Upper lobe of right lung (tissue), 1 donor: ENCODE measurements at regions not wholly inside any gene's neighbourhood (a gene's known extent, or its start where the extent isn't known, plus 50 kb on each side); places are given as distances from the start of the nearest gene placed in this dataset.
"Not testable (repeated sequence)": the region's sequence is repeated elsewhere in the genome, so short reads cannot be mapped to it uniquely, and the experiment has no call there.

Source experiments
- ATAC-seq: fragments of 200-7000 bp; cut with Tn5 transposase; one replicate; pipeline ENCODE4 v1.9.1; 2020; ENCODE audit warnings: mild to moderate bottlenecking, moderate library complexity
- DNase-seq: peaks from one replicate; pipeline ENCODE4 v3.0.0-alpha.2; 2020
- H3K27ac ChIP-seq: fragments of 200-600 bp; one replicate; pipeline ENCODE4 v1.8.0; 2022
- H3K27me3 ChIP-seq: fragments of 200-600 bp; one replicate; pipeline ENCODE4 v1.8.0; 2022; ENCODE audit warnings: mild to moderate bottlenecking
- H3K36me3 ChIP-seq: fragments of 200-600 bp; one replicate; pipeline ENCODE4 v1.8.0; 2022
- H3K4me1 ChIP-seq: fragments of 200-600 bp; one replicate; pipeline ENCODE4 v1.8.0; 2022
- H3K4me3 ChIP-seq: fragments of 200-600 bp; one replicate; pipeline ENCODE4 v1.8.0; 2022; ENCODE audit warnings: mild to moderate bottlenecking
- H3K9me3 ChIP-seq: fragments of 200-600 bp; one replicate; pipeline ENCODE4 v1.8.0; 2022
- CTCF ChIP-seq: fragments of 200-600 bp; IDR thresholded peaks from one replicate; pipeline ENCODE4 v1.8.0; 2022; ENCODE audit warnings: antibody characterized with exemption
- intact Hi-C: fragments of 100-400 bp; cut with DNase I; formaldehyde crosslinking; loops from one replicate; pipeline ENCODE4 v1.11.0; 2022
- donor health status: DM: no; HTN: yes; CAD: no; lungs with severe emphysema.

- Histone ChIP-seq H3K4me3 (no peak overlapping the region), H3K9me3 (no peaks in the 10 kb centered on the region), H3K27me3 (no peaks in the 10 kb centered on the region), H3K36me3 (no peaks in the 10 kb centered on the region), H3K4me1 (no peaks in the 10 kb centered on the region), H3K27ac (no peak overlapping the region)
- DNase-seq (no peak), ATAC-seq (no peak)
- intact Hi-C loops, result no loop called here
- TF ChIP-seq CTCF, result no peak
Measured at GRCh38 chr1:56248138-56248537, 331.2 kb downstream of the PLPP3 start.

DNA sequence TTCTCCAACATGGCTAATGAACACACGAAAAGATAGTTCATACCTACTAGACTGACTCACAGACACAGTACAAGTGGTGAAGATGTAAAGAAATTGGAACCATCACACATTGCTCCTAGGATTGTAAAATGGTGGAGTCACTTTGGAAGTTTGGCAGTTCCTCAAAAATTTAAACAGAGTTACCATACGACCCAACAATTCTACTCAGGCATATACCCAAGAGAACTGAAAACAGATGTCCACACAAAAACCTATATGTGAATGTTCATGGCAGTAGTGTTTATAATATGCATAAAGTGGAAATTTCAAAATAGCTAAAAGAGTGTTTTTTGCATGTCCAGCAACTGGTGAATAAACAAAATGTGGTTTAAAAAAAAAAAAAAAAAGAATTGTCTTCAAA is 332.6 kb downstream of the PLPP3 start:
- H3K27ac ChIP-seq, H3K9me3 ChIP-seq, H3K4me1 ChIP-seq, H3K36me3 ChIP-seq, H3K27me3 ChIP-seq, intact Hi-C loops, DNase-seq, ATAC-seq, H3K4me3 ChIP-seq: not testable (repeated sequence)

- Histone ChIP-seq H3K9me3 (peaks cover 6% of the 10 kb centered on the region), H3K4me3 (no peak overlapping the region), H3K4me1 (no peaks in the 10 kb centered on the region), H3K27ac (no peak overlapping the region), H3K36me3 (no peaks in the 10 kb centered on the region), H3K27me3 (no peaks in the 10 kb centered on the region)
- no peak for TF ChIP-seq CTCF
- intact Hi-C loops, result no loop called here
- no peak for ATAC-seq
- no peak for DNase-seq
Measured at GRCh38 chr1:56240400-56240799, 339.0 kb downstream of the PLPP3 start.

DNA sequence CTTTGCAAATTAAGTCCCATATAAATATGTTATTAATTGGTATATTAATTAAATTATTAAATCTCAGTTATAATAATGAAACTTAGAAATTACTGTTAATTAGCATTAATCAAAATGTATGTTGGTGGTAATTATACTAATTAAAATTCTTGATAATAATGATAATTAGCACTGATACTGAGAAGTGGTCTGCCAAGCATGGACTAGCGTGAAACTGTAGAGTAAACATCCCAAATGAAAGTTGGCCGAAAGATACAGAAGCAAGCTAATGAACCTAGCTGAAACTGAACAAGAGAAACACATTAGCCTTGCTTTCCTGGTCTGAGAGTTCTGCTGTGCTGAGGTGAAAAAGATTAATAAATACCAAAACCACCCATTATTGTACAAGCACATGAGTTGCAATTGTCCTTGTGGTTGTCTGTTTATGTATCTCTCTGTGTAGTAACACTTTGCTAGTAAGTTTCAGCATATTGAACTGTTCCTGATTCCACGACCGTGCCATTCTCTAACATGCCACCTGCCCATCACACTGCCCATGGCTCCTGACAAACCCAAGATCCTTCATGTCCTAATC is 341.8 kb downstream of the PLPP3 start:
- TF ChIP-seq CTCF, result no peak
- Histone ChIP-seq H3K4me1 (no peaks in the 10 kb centered on the region), H3K4me3 (no peak overlapping the region), H3K36me3 (no peaks in the 10 kb centered on the region), H3K27me3 (no peaks in the 10 kb centered on the region), H3K27ac (no peak overlapping the region), H3K9me3 (peaks cover 6% of the 10 kb centered on the region)
- intact Hi-C loops, result no loop called here
- ATAC-seq (no peak), DNase-seq (no peak)

DNA sequence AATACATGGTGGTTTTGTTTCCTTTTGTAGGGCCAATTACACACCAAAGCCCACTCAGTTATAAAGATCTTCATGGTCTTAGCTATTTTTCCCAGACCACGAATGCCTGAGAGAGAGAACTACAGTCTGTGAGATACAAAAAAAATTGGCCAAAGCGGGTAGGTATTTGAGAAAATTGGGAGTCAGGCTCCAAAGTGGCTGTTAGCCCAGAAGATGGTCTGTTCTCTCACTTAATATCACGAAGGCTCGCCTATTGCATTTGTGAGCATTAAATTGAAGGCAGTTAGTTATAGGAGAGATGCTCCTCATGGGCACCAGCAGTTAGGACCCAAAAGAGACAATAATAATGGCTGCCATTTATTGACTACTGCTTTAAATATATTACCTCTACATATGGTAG is 342.7 kb downstream of the PLPP3 start:
- H3K36me3 ChIP-seq, result no peaks in the 10 kb centered on the region

DNA sequence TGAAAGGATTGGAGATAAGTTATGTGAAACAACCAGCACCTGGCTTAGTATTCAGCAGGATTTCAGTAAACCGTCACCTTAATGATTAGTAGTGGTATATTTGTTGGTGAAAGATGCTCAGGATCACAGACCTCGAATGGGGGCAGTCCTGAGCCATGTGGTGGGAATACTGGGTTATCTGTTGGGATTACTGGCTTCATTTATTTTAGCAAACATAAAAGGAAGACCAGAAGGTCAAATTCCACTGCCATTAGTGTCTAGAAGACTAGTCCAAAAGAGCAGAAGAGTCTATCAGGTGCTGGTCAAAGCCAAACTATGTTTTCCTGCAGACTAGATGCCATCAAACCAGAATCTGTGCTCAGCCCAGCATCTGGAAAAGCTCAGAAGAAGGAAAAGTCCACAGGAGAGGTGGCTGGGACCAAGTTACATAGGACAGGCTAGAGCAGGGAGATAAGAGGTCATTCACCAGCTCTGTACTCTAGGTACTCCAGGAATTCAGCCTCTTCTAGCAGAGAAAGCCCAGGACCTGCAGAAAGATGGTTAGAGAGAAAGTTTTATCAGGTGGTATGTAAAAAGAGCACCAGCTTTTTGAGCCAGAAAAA is 343.4 kb downstream of the PLPP3 start:
- TF ChIP-seq CTCF, result no peak
- no peak overlapping the region for H3K4me3 ChIP-seq
- H3K27ac ChIP-seq, result no peak overlapping the region
- H3K4me1 ChIP-seq, result no peaks in the 10 kb centered on the region
- H3K9me3 ChIP-seq, result no peaks in the 10 kb centered on the region
- DNase-seq (no peak), ATAC-seq (no peak)
- no peaks in the 10 kb centered on the region for H3K36me3 ChIP-seq
- H3K27me3 ChIP-seq, result no peaks in the 10 kb centered on the region
- intact Hi-C loops, result no loop called here

More for the DNA sequence above, 342.7 kb downstream of the PLPP3 start:
- Histone ChIP-seq H3K9me3 (peaks cover 2% of the 10 kb centered on the region), H3K4me1 (no peaks in the 10 kb centered on the region), H3K27ac (no peak overlapping the region), H3K27me3 (no peaks in the 10 kb centered on the region), H3K4me3 (no peak overlapping the region)
- no peak for TF ChIP-seq CTCF
- ATAC-seq (no peak), DNase-seq (no peak)
- intact Hi-C loops, result no loop called here
